Skeletal muscle satellite cell (primary cell): ENCODE measurements at regions not wholly inside any gene's neighbourhood (a gene's known extent, or its start where the extent isn't known, plus 50 kb on each side); places are given as distances from the start of the nearest gene placed in this dataset.

Experiments
- H3K27me3 ChIP-seq: 2 replicates; pipeline ENCODE4 v1.7.0; 2013; ENCODE audit warnings: low read length; ENCODE audit not compliant: control insufficient read depth, insufficient read depth
- H3K36me3 ChIP-seq: 2 replicates; pipeline ENCODE4 v1.7.0; 2013; ENCODE audit warnings: mild to moderate bottlenecking, control low read depth, low read length; ENCODE audit not compliant: insufficient read depth
- H3K4me1 ChIP-seq: 2 replicates; pipeline ENCODE4 v1.7.0; 2013; ENCODE audit warnings: low read length; ENCODE audit not compliant: control insufficient read depth, insufficient read depth
- H3K4me2 ChIP-seq: 2 replicates; pipeline ENCODE4 v1.7.0; 2013; ENCODE audit warnings: mild to moderate bottlenecking, low read length
- H3K4me3 ChIP-seq: 2 replicates; pipeline ENCODE4 v1.7.0; 2013; ENCODE audit warnings: low read length
- H3K9ac ChIP-seq: 2 replicates; pipeline ENCODE4 v1.7.0; 2013; ENCODE audit warnings: mild to moderate bottlenecking, low read depth, low read length, moderate library complexity
- H3K9me3 ChIP-seq: replicated peaks from 2 replicates; pipeline ENCODE4 v1.7.0; 2013; ENCODE audit warnings: mild to moderate bottlenecking, control low read depth, low read length

DNA sequence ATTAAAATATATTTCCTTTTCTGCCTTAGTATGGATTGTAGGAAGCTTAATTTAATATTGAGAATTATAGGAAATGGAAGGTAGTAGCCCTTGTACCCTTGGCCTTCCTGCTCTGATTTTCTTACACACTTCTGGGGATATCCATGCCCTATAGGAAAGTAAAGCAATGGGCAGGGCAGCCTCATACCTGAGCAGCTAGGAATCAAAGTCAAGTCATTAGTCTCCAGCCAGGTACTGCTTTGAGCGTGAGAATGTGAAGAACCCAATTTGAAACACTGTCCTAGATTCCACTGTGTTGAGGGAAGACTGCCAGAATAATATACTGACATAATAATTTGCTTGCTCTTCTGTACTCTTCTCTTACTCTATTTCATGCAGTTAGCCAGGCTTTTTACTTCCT lies 51.0 kb upstream of the L3MBTL3 start:
- Histone ChIP-seq H3K27me3 (no peaks in the 10 kb centered on the region), H3K4me2 (no peak overlapping the region), H3K4me1 (no peaks in the 10 kb centered on the region), H3K36me3 (no peaks in the 10 kb centered on the region), H3K9me3 (no peaks in the 10 kb centered on the region), H3K9ac (no peak overlapping the region), H3K4me3 (no peak overlapping the region)

DNA sequence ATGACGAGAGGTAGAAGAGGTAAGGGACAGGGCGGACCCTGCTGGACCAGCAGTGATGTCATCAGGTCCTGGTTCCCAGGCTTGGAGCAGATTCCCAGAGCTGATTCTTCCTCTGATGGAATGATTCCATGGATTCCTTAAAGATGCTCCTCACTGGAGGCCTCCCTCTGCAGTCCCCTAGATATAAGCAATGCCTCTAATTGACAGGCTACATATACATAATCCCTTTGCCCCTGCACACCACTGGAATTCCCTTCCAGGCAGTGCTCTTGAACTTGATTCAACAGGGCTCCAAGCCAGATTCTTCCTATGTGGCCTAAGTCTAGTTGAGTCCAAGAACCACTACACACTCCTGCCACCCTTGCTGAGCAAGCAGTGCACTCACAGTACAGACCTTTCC lies 52.3 kb upstream of the L3MBTL3 start:
- H3K4me2 ChIP-seq: no peak overlapping the region
- no peaks in the 10 kb centered on the region for H3K4me1 ChIP-seq
- no peaks in the 10 kb centered on the region for H3K27me3 ChIP-seq
- H3K9me3 ChIP-seq: no peaks in the 10 kb centered on the region
- H3K36me3 ChIP-seq: no peaks in the 10 kb centered on the region
- H3K4me3 ChIP-seq: no peak overlapping the region
- H3K9ac ChIP-seq: no peak overlapping the region

DNA sequence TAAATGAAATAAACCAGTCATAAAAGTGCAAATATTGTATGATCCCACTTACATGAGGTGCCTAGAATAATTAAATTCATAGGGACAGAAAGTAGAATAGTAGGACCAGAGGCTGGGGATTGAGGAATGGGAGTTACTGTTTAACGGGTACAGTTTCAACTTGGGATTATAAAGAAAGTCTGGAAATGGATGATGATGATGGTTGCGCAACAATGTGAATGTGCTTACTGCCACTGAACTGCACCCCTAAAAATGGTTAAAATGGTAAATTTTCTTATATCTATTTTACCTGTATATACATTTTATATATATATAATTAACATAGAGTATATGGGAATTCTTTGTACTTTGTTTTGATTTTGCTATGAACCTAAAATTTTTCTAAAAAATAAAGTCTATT lies 53.3 kb upstream of the L3MBTL3 start:
- Histone ChIP-seq H3K9me3 (no peaks in the 10 kb centered on the region), H3K9ac (no peak overlapping the region), H3K36me3 (no peaks in the 10 kb centered on the region), H3K4me2 (no peak overlapping the region), H3K4me3 (no peak overlapping the region), H3K27me3 (no peaks in the 10 kb centered on the region), H3K4me1 (no peaks in the 10 kb centered on the region)

DNA sequence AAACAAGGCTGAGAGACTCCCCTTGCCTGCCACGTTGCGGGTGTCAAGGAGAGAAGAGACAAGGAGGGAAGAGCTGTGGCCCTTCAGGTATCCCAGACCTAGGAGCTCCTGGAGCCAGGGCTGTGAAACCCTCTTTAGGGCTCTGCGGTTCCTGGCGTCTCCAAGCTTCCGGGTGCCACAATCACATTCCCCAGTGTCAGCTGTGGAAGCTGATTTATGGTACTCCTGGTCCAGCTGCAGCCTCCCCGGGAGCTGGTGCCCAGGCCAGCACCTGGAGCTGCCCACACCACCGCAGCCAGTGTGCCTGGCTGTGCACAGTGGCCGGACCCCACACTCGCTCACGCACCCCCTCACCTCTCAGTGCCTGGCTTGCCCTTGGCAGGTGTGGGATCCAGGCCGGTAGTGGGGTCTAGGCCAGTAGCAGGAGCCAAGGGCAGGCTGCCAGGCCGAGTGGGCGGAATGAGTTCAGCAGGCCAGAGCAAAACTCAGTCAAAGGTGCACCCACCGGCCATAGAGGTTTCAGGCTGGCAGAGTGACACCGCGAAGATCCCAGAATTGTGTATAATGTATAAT lies 58.9 kb upstream of the L3MBTL3 start:
- no peaks in the 10 kb centered on the region for H3K9me3 ChIP-seq
- H3K27me3 ChIP-seq: no peaks in the 10 kb centered on the region
- H3K9ac ChIP-seq: no peak overlapping the region
- H3K4me2 ChIP-seq: no peak overlapping the region
- H3K4me3 ChIP-seq: no peak overlapping the region
- H3K36me3 ChIP-seq: no peaks in the 10 kb centered on the region
- no peaks in the 10 kb centered on the region for H3K4me1 ChIP-seq

- H3K27me3 ChIP-seq: no peaks in the 10 kb centered on the region
- no peaks in the 10 kb centered on the region for H3K36me3 ChIP-seq
- H3K9ac ChIP-seq: no peak overlapping the region
- H3K4me1 ChIP-seq: no peaks in the 10 kb centered on the region
- H3K4me2 ChIP-seq: no peak overlapping the region
- H3K9me3 ChIP-seq: no peaks in the 10 kb centered on the region
- no peak overlapping the region for H3K4me3 ChIP-seq
These were observed 60.2 kb upstream of the L3MBTL3 start for GRCh38 chr6:129957941-129958898.

DNA sequence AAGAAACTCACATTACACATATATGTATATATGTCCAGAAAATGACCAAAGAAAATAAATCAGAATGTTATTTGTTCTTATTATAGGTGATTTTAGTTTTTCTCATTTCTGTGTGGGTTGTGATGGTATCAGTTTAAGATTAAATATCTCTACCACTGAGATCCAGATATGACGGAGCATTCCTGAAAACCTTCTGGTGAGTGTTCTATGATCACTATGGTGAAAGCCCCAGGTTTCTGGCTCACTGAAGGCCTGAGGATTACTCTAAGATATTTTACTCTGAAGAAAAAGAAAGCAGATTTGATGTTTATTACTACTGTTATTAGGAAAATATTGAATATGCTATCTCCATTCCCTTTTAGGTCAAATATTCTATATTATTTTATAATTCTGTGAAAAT lies 62.8 kb upstream of the L3MBTL3 start:
- Histone ChIP-seq H3K4me2 (no peak overlapping the region), H3K36me3 (no peaks in the 10 kb centered on the region), H3K9me3 (no peaks in the 10 kb centered on the region), H3K27me3 (no peaks in the 10 kb centered on the region), H3K9ac (no peak overlapping the region), H3K4me3 (no peak overlapping the region), H3K4me1 (no peaks in the 10 kb centered on the region)

DNA sequence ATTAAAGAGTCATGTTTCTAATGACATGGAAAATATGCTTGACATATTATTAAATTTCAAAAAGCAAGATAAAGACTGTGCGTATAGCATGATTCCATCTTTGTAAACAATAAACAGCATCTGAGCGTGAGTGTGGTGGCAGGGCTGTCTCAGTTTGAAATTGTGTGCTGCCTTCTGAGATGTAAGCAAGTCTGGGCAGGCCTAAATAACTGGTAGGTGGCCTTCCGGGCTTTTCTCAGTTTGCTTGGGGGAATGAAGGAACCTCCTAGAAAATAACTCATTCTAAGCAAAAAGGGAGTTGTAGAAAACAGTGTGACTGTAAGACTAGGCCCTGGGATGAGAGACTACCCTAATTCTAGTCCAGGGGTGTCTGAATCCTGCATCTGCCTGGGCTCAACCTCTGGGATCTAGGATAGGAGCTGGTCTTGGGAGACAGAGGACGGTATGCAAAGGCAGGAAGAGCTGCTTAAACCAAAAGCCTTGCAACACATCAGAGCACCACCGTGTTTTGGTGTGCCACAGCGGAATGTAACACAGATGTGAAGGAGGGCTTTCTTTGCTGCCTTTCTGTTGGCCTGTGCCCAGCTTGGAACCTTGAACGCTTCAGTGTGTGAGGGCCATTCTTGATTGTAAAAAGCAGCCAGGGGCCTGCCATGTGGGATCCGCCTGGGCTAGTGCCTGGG lies 63.5 kb upstream of the L3MBTL3 start:
- Histone ChIP-seq H3K36me3 (no peaks in the 10 kb centered on the region), H3K27me3 (no peaks in the 10 kb centered on the region), H3K4me3 (no peak overlapping the region), H3K4me2 (no peak overlapping the region), H3K9ac (no peak overlapping the region), H3K9me3 (no peaks in the 10 kb centered on the region), H3K4me1 (no peaks in the 10 kb centered on the region)

DNA sequence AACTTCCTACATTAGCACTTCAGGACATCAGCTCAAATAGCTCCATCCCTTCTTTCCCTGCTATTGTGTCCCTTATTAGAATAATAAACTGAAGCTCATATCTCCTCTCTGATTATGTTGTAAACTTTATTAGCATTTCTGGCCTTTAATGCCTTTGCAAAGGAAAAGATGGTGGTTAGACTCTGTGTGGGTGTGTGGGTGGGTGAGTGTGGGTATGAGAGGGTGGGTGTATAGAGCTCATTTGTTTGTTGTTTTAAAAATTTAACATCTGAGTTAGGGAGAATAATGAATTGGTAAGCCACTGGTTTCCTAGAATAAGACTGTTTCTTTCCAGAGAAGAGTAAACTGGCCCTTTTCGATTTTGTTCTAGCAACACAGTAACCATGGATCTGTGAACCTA lies 70.6 kb upstream of the L3MBTL3 start:
- H3K4me2 ChIP-seq: no peak overlapping the region
- no peak overlapping the region for H3K9ac ChIP-seq
- H3K36me3 ChIP-seq: no peaks in the 10 kb centered on the region
- no peak overlapping the region for H3K4me3 ChIP-seq
- no peaks in the 10 kb centered on the region for H3K4me1 ChIP-seq
- H3K9me3 ChIP-seq: no peaks in the 10 kb centered on the region
- no peaks in the 10 kb centered on the region for H3K27me3 ChIP-seq

DNA sequence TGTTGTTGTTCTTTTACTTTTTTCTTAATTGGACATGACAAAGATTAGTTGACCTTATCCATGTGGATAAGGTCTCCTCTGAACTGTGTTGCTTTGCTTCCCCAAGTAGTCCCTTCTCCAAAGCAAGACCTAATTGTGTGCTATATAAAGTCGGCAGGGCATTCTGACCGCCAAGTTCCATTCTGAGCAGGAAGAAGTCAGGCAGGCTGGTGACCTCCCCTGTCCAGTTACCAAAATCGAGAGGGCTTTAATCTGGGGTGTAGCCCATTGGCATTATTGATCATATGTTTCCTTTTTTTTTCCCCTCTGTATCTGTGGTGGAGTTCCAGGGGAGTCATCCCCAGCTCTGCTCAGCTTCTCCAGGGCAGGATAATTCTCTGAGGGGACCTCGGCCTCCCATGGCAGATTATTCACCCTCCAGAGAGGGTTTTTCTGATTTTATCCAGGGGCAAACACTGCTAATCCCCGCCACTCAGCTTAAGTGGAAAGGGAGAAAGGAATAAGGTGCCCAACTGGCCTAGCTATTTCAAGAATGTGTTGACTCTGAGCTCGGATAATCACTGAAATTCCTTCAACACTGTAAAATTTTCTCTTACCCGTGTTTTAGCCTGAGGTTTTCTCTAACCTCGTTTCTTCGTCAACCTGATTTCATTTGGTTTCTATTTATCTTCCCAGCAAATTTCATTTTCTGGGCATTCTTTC lies 71.8 kb upstream of the L3MBTL3 start:
- Histone ChIP-seq H3K4me1 (no peaks in the 10 kb centered on the region), H3K4me2 (no peak overlapping the region), H3K9me3 (no peaks in the 10 kb centered on the region), H3K36me3 (no peaks in the 10 kb centered on the region), H3K4me3 (no peak overlapping the region), H3K27me3 (no peaks in the 10 kb centered on the region), H3K9ac (no peak overlapping the region)

DNA sequence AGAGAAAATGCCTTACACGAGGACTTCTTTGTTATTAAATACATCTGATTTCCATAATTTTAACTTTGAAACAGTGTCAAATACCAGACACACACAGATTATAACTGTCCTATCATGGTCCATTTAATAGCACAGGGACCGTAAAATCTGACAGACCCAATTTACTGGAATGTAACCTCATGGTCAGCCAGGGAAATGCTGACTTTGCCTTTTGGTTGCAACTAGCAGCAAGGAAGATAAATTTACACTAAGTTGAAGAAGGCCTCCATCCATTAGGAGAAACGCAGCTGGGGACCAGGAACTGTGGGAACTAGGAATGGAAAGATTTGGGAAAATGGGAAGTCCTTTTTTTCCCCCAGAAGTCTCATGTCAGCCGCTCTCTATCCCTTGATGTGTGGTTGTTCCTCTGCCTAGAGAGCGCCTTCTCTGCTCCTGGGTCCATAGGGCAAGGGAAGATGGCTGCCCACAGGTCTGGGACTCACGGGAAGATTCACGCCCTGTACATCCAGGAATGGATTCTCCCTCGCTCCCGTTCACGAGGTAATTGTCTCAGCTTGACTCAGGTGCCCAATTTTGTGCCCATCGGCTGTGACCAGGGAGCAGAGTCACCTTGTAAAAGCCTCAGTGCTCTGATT lies 74.6 kb upstream of the L3MBTL3 start:
- Histone ChIP-seq H3K4me2 (no peak overlapping the region), H3K4me1 (no peaks in the 10 kb centered on the region), H3K9ac (no peak overlapping the region), H3K4me3 (no peak overlapping the region), H3K9me3 (no peaks in the 10 kb centered on the region), H3K27me3 (no peaks in the 10 kb centered on the region), H3K36me3 (no peaks in the 10 kb centered on the region)
